ENCODE measurements at regions not wholly inside any gene's neighbourhood (a gene's known extent, or its start where the extent isn't known, plus 50 kb on each side); places are given as distances from the start of the nearest gene placed in this dataset.
A peak's percentile ranks its signal among the peaks of the same experiment; 100 is the strongest.

DNA sequence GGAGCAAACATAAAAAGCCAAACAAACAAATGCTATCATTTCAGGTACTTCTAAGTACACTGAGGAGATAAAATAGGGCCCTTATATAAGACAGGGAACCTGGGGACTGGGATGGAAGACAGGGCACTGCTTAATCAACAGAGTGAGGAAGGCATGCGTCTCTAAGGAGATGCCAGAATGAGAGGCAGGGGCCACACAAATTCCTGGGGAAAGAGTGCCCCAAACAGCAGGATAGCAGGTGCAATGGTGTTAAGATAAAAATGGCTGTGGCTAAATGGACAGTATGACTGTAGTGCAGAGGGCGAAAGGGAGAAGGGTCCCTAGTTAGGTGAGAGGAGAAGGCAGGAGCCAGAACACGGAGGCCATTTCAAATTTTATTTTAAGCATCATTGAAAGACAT is 113.9 kb downstream of the ZBTB18 start:
- no peak overlapping the region for H3K4me3 ChIP-seq
- H3K27me3 ChIP-seq: no peaks in the 10 kb centered on the region
- no peaks in the 10 kb centered on the region for H3K4me1 ChIP-seq
- DNase-seq (ENCODE audit: extremely low spot score in 2 of 2): no peak
- no peaks in the 10 kb centered on the region for H3K36me3 ChIP-seq
- no peak overlapping the region for H3K27ac ChIP-seq
- intact Hi-C loops (cut with DNase I): no loop called here
- no peak for TF ChIP-seq POLR2A (IDR thresholded peaks at IDR 0.05)
- no peak for TF ChIP-seq POLR2AphosphoS5 (IDR thresholded peaks at IDR 0.05; ENCODE audit: insufficient read depth in 1 of 2, low read depth in 1 of 2)
- TF ChIP-seq, protein P1, sequence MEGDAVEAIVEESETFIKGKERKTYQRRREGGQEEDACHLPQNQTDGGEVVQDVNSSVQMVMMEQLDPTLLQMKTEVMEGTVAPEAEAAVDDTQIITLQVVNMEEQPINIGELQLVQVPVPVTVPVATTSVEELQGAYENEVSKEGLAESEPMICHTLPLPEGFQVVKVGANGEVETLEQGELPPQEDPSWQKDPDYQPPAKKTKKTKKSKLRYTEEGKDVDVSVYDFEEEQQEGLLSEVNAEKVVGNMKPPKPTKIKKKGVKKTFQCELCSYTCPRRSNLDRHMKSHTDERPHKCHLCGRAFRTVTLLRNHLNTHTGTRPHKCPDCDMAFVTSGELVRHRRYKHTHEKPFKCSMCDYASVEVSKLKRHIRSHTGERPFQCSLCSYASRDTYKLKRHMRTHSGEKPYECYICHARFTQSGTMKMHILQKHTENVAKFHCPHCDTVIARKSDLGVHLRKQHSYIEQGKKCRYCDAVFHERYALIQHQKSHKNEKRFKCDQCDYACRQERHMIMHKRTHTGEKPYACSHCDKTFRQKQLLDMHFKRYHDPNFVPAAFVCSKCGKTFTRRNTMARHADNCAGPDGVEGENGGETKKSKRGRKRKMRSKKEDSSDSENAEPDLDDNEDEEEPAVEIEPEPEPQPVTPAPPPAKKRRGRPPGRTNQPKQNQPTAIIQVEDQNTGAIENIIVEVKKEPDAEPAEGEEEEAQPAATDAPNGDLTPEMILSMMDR (IDR thresholded peaks at IDR 0.05): no peak
- H3K9me3 ChIP-seq: no peaks in the 10 kb centered on the region

DNA sequence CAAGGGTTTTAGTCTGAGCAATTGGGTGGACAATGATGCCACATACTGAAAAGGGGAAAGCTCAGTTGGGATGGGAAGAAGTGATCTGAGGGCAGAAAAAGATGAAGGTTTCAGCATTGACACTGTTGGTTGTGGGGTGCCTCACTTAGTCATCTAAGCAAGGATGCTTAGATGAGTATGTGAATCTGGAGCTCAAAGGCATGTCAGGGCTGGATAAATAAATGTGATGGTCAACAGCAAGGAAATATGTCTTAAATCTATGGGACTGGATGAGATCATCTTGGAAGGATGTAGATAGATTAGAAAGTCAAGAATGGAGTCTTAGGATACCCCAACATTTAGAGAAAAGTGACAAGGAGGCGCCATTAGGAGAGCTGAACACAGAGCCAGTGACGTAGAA is 114.6 kb downstream of the ZBTB18 start:
- Histone ChIP-seq H3K9me3 (no peaks in the 10 kb centered on the region), H3K4me1 (no peaks in the 10 kb centered on the region), H3K36me3 (no peaks in the 10 kb centered on the region), H3K4me3 (no peak overlapping the region), H3K27ac (no peak overlapping the region), H3K27me3 (no peaks in the 10 kb centered on the region)
- intact Hi-C loops (cut with DNase I): no loop called here
- no peak for TF ChIP-seq POLR2A (IDR thresholded peaks at IDR 0.05)
- TF ChIP-seq POLR2AphosphoS5 (IDR thresholded peaks at IDR 0.05; ENCODE audit: insufficient read depth in 1 of 2, low read depth in 1 of 2): no peak
- TF ChIP-seq, protein P1 (IDR thresholded peaks at IDR 0.05): no peak
- DNase-seq (ENCODE audit: extremely low spot score in 2 of 2): no peak

DNA sequence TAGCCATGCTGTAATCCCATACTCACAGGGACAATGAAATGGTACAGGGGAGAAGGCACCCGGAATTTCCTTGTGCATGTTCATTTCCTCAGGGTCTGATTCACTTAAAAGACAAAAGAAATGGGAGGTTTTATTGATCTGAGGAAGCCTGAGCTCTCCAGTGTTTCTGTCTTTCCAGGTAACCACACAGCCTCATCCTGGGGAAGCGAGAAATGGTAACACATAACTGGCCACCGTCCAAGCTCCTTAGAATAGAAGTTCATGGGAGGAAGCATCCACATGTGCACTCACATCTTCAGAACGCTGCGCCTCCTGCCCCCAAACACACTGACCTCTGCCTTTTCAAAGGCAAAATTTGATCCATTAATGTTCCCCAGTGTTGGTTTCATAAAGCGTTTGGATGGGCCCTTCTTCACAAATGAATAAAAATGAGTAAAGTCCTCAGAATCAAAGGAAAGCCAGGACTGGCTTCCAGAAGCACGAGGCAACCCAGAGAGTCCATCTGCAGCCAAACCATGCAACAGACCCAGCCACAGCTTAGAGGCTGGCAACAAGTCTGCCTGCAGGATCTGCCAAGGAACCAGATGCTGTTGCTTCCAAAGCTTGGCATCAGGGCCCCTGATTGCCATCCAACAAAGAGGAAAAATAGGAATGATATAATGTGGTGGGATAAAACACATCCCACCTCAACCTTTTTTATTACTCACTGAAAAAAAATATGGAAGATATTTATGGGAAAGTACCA is 120.3 kb downstream of the ZBTB18 start:
- H3K27me3 ChIP-seq: no peaks in the 10 kb centered on the region
- H3K27ac ChIP-seq: no peak overlapping the region
- no peak for DNase-seq (ENCODE audit: extremely low spot score in 2 of 2)
- H3K36me3 ChIP-seq: no peaks in the 10 kb centered on the region
- intact Hi-C loops (cut with DNase I): no loop called here
- TF ChIP-seq POLR2AphosphoS5 (IDR thresholded peaks at IDR 0.05; ENCODE audit: insufficient read depth in 1 of 2, low read depth in 1 of 2) (no peak), POLR2A (IDR thresholded peaks at IDR 0.05) (no peak)
- TF ChIP-seq, protein P1 (IDR thresholded peaks at IDR 0.05): no peak
- H3K4me3 ChIP-seq: no peak overlapping the region
- H3K4me1 ChIP-seq: no peaks in the 10 kb centered on the region
- no peaks in the 10 kb centered on the region for H3K9me3 ChIP-seq

DNA sequence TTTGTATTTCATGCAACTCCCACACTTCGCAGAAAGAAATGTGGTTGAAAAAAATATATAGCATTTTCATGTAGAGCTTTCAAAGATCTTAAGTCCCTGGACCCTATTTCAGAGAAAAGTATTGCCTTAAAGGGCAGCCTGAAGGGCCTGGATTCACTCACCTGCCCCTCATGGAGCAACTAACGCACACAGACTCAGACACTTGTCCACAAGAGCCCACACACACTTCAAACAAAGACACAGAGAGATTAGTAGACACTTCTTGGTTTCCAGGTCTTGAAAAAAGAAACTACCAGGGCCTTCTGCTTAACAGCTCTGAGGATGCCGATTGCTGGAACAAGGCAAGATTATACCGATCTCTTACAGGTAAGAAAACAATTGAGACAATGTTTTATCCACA is 122.2 kb downstream of the ZBTB18 start:
- Histone ChIP-seq H3K4me3 (no peak overlapping the region), H3K9me3 (no peaks in the 10 kb centered on the region), H3K4me1 (no peaks in the 10 kb centered on the region), H3K36me3 (no peaks in the 10 kb centered on the region), H3K27me3 (no peaks in the 10 kb centered on the region), H3K27ac (no peak overlapping the region)
- intact Hi-C loops (cut with DNase I): no loop called here
- peak in 1 of 2 donors; percentile 18 for DNase-seq (ENCODE audit: extremely low spot score in 2 of 2)
- TF ChIP-seq, protein P1 (IDR thresholded peaks at IDR 0.05): no peak

DNA sequence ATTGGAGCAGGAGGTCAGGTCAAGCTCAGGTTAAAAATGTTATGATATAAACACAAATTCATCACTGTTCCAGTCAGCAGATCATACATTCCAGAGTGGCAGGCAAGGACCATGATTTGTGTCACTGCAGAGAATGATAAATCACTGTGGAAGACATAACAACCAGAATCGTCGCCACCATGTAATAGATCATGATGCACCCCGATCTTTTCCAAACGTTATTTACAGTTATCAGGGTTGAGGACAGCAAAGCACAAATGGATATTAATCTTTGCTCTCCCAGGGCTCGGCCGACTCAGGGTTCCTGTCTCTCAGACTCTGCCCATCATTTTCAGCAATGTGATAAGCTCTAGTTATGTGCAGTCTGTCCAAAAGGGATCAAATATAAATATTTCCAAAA is 122.7 kb downstream of the ZBTB18 start:
- intact Hi-C loops (cut with DNase I): no loop called here
- TF ChIP-seq POLR2AphosphoS5 (IDR thresholded peaks at IDR 0.05; ENCODE audit: insufficient read depth in 1 of 2, low read depth in 1 of 2) (no peak), POLR2A (IDR thresholded peaks at IDR 0.05) (no peak)
- TF ChIP-seq, protein P1 (IDR thresholded peaks at IDR 0.05): no peak
- Histone ChIP-seq H3K36me3 (no peaks in the 10 kb centered on the region), H3K27me3 (no peaks in the 10 kb centered on the region), H3K9me3 (no peaks in the 10 kb centered on the region), H3K27ac (no peak overlapping the region), H3K4me1 (no peaks in the 10 kb centered on the region), H3K4me3 (no peak overlapping the region)
- DNase-seq (ENCODE audit: extremely low spot score in 2 of 2): peak in 1 of 2 donors; percentile 11

All from vagina (tissue), 2 donors.